ENCODE measurements at regions not wholly inside any gene's neighbourhood (a gene's known extent, or its start where the extent isn't known, plus 50 kb on each side); places are given as distances from the start of the nearest gene placed in this dataset.

- DNase-seq (ENCODE audit: low read depth in 2 of 2) = no peak
Observed at GRCh38 chr10:110413049-110413783, 84.5 kb upstream of the DUSP5 start.

- DNase-seq (ENCODE audit: low read depth in 2 of 2) = no peak
Observed at GRCh38 chr10:110413903-110414547, 83.7 kb upstream of the DUSP5 start.

GRCh38 chr10:110414548-110415309, 83.0 kb upstream of the DUSP5 start:
- DNase-seq (ENCODE audit: low read depth in 2 of 2) = peak; percentile 64 to 82

GRCh38 chr10:110415809-110416208, 81.9 kb upstream of the DUSP5 start:
- no peak for DNase-seq (ENCODE audit: low read depth in 2 of 2)

DNA sequence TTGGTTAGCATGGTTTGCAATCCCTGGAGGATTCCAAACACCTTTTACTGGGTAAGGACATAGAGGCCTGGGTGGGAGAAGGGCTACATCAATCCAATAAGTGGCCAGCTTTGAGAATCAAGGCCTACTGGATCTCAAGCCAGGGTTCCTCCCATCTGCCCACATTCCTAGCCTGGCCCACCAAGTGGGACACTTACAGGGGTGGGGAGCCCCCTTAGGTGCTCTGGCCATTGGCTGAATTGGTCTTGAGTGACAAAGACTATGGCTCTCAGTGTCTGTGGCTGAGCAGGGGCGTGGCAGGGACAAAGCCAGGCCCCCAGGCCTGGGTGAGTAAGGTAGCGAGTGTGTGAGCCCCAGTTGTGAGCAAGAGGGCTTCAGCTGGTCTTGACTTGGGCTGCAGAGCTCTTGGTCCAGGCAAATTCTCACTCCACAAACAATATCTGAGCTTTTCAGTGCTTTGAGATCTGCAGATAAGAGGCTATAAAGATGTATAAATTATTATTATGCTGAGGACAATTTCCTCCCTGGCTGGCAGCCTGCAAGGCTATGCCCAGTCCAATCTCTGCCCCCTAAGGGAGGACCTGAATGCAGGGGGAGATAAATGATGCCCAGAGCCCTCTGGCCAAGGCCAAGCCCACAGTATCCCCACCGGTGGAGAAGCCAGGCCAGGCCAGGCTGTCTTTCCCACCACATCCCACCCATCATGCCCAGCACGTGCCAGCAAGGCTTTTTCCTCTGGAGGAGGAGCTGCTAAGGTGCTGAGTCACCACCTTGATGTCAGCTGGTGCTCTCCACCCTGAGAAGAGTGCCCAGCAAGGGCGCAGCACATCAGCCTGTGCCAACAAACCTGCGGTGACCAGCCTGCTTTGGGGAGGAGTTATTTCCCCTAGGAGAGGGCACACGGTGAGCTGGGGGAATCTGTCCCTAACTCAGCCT, 80.7 kb upstream of the DUSP5 start:
- no peak for DNase-seq (ENCODE audit: low read depth in 2 of 2)

DNA sequence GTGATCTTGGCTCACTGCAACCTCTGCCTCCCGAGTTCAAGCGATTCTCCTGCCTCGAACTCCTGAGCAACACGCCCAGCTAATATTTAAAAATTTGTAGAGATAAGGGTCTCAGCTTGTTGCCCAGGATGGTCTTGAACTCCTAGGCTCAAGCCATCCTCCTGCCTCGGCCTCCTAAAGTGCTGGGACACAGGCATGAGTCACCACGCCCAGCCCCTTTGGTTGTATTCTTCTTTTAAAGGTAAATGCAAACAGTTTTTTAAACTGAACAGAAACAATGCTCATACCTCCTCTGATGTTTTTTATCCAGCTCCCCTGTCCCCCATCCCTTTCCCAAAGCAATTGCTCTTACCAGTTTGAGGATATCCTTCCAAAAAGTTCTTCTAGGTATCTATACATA, 79.5 kb upstream of the DUSP5 start:
- DNase-seq (ENCODE audit: low read depth in 2 of 2) = no peak

GRCh38 chr10:110419265-110419664, 78.4 kb upstream of the DUSP5 start:
- no peak for DNase-seq (ENCODE audit: low read depth in 2 of 2)

DNA sequence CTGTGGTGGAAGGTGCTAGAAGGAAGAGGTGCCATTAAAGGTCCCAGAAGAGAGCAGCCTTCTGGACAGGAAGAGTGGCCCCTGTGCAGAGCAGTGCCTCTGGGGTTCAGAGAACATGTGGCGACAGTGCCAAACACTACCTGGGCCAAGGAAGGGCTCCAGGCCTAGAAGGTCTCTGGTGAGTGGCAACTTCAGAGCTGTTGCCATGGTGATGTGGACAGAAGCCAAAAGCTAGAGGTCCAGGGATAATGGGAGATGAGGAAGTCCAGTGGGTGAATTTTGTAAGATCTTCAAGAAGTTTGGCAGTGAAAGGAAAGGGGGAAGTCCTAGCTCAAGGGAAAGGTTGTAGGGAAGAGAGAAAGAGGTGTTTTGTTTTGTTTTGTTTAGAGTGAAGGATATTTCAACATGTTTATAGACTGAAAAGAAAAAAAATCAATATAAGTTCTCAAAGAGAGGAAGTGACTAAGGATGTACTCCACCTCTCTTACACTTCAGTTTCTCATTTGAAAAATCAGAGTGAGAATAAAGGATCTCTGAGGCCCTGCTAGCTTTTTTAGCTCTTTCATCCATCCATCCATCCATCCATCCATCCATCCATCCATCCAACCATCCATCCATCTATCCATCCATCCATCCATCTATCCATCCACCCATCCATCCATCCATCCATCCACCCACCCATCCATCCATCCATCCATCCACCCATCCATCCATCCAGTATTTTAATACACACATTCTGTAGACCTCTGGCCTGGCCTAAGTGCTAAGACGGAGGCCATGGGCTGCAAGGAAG, 77.1 kb upstream of the DUSP5 start:
- peak; percentile 16 to 65 for DNase-seq (ENCODE audit: low read depth in 2 of 2)

GRCh38 chr10:110421512-110422138, 76.1 kb upstream of the DUSP5 start:
- no peak for DNase-seq (ENCODE audit: low read depth in 2 of 2)

DNA sequence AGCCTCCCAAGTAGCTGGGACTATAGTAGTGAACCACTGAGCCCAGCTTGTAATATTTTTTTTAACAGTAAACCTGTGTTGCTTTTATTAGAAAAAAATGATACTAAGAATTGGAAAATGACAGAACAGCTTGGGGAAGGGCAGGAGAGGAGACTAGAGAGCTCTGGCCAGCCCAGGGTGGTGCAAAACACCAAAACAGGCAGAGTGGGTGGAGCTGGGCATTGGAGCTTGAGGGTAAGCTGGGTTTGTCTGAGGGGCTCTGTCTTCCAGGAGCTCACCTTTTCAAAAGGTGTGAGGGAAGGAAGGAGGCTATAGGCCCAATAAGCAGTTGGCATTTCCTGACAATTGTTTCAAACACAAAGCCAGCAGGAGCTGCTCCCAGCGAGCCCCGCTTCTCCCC, 75.2 kb upstream of the DUSP5 start:
- DNase-seq (ENCODE audit: low read depth in 2 of 2) = no peak

- DNase-seq (ENCODE audit: low read depth in 2 of 2) = peak; percentile 14 to 28
Observed at GRCh38 chr10:110423650-110424049, 74.1 kb upstream of the DUSP5 start.

DNA sequence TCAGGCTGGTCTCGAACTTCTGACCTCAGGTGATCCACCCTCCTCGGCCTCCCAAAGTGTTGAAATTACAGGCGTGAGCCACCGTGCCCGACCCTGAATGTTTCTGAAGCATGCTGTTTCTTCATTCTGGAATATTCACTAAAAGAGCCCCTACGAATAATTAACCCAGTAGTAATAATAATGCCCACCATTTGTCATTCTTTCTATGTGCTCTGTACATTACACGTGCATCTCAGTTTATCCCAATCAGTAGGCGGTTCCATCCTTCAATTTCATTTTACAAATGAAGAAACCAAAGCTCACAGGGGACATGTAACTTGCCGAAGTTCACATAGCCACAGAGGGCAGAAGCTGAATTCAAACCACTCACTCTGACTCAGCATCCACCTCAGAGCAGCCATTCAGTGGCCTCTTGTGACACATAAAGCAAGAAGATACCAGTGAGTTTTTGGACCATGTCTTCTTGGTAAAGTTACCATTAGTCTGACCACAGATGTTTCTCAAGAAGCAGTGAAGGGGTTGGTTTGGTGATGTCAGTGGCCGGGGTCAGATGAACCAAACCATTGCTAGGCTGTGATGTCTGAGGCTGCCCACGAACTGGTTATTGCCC, 71.9 kb upstream of the DUSP5 start:
- DNase-seq (ENCODE audit: low read depth in 2 of 2) = peak in 1 of 2 donors; percentile 36

DNA sequence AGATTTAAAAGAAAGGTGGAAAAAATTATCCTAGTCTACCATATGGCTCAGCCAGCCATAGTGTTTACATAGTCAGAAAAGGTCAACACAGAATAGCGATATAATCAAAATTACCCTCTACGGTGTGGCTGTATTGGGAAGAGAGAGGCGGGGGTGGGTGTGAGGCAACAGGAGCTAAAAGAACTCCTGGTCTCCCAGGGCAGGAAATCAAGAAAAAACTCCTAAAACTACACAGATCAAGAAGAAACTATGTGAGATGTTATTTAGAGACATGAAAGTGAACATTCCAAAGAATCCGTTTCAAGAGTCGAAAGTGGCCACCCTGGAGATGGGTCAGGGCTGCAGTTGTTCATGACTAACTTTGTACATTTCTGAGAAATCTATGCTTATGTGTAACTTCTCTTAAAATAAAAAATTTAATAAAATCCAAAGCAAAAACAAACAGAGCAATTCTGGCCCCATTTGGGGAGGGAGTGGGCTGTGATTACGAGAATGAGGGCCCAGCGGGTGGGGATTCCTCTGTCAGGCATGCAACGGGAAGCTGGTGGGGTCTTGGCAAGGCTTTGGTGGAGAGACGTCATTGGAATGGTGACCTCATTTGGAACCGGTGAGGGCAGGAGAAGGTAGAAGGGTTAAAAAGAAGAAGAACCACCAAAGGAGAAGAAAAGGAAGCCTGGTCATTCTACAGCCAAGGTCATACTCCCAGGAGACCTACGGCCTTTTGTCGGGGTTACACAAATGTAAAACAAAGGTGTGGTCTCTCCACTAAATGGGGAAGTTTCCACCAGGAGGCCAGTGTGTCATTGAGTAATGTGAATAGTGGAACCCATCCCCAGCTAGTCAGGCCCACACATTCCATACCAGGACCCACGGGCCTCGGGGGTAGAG, 71.2 kb upstream of the DUSP5 start:
- DNase-seq (ENCODE audit: low read depth in 2 of 2) = peak; percentile 1 to 15

DNA sequence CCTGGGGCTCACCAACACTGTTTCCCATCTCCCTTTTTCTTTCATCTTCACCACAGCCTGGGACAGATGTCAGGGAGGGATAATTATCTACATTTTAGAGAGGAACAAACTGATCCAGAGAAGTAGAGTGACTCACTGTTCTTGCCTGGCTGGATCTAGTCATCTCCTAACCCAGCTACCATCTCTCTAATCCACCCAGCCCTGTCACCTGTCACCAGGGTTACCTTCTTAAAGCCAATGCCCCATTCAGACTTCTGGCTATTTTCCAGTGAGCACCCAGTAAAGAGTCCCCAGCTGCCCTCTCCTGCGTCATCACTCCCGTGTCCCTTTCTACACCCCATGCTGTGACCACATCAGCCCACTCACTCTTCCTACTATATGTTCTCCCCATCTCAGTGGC, 68.4 kb upstream of the DUSP5 start:
- no peak for DNase-seq (ENCODE audit: low read depth in 2 of 2)

- no peak for DNase-seq (ENCODE audit: low read depth in 2 of 2)
Observed at GRCh38 chr10:110430340-110431273, 67.1 kb upstream of the DUSP5 start.

DNA sequence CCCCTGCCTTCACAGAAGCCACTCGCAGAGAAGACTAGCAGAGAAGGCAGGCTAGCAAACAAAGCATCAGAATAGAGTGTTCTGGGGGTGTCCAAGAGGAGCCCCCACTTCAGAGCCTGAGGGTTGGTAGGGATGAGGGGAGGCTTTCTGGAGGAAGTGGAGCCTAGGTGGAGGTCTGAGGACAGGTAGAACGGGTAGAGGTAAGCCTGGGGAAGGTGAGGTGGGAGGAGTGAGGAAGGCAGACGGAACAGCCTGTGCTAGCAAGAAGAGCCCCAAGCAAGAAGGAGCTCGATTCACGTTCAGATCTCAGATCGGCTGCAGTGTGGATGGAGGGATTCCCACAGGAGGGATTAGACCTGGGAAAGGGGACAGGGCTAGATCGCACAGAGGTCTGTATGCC, 66.0 kb upstream of the DUSP5 start:
- DNase-seq (ENCODE audit: low read depth in 2 of 2) = no peak

- DNase-seq (ENCODE audit: low read depth in 2 of 2) = no peak
Observed at GRCh38 chr10:110432084-110432483, 65.6 kb upstream of the DUSP5 start.

Data from dermis microvascular lymphatic vessel endothelial cell (primary cell).